ENCODE measurements at regions not wholly inside any gene's neighbourhood (a gene's known extent, or its start where the extent isn't known, plus 50 kb on each side); places are given as distances from the start of the nearest gene placed in this dataset.

- TF ChIP-seq CEBPB (IDR thresholded peaks at IDR 0.05) (no peak), TAF1 (IDR thresholded peaks at IDR 0.05; ENCODE audit: low read depth) (no peak), TEAD4 (IDR thresholded peaks at IDR 0.05) (no peak), CREB1 (IDR thresholded peaks at IDR 0.05; ENCODE audit: low read depth) (no peak), MAX (IDR thresholded peaks at IDR 0.05) (peak; percentile 41), NFIC (IDR thresholded peaks at IDR 0.05) (no peak), REST (IDR thresholded peaks at IDR 0.05; ENCODE audit: low read depth) (no peak)
These were observed 147.4 kb downstream of the SEC14L1 start for GRCh38 chr17:77288115-77288619.

- TF ChIP-seq FOXM1 (IDR thresholded peaks at IDR 0.05; ENCODE audit: borderline replicate concordance, low read depth): no peak
- no peak for TF ChIP-seq TEAD4 (IDR thresholded peaks at IDR 0.05)
- no peak for TF ChIP-seq ZBTB7A (IDR thresholded peaks at IDR 0.05; ENCODE audit: low read depth)
These were observed 151.0 kb downstream of the SEC14L1 start for GRCh38 chr17:77291591-77292386.

GRCh38 chr17:77294761-77295160 lies 154.0 kb downstream of the SEC14L1 start:
- TF ChIP-seq NFIC (IDR thresholded peaks at IDR 0.05) (no peak), REST (IDR thresholded peaks at IDR 0.05; ENCODE audit: low read depth) (no peak), EP300 (IDR thresholded peaks at IDR 0.05; ENCODE audit: borderline replicate concordance) (no peak), EGR1 (IDR thresholded peaks at IDR 0.05) (no peak), TAF1 (IDR thresholded peaks at IDR 0.05; ENCODE audit: low read depth) (no peak), CEBPB (IDR thresholded peaks at IDR 0.05) (no peak), RAD21 (IDR thresholded peaks at IDR 0.05; ENCODE audit: low read depth) (no peak), USF1 (IDR thresholded peaks at IDR 0.05) (no peak), MAX (IDR thresholded peaks at IDR 0.05) (no peak), TEAD4 (IDR thresholded peaks at IDR 0.05) (no peak), YY1 (IDR thresholded peaks at IDR 0.05; ENCODE audit: low read depth) (no peak), ZBTB7A (IDR thresholded peaks at IDR 0.05; ENCODE audit: low read depth) (no peak), TCF12 (IDR thresholded peaks at IDR 0.05; ENCODE audit: low read depth) (no peak), FOXM1 (IDR thresholded peaks at IDR 0.05; ENCODE audit: borderline replicate concordance, low read depth) (no peak), CREB1 (IDR thresholded peaks at IDR 0.05; ENCODE audit: low read depth) (no peak)

- TF ChIP-seq EGR1 (IDR thresholded peaks at IDR 0.05) (no peak), TAF1 (IDR thresholded peaks at IDR 0.05; ENCODE audit: low read depth) (no peak), TCF12 (IDR thresholded peaks at IDR 0.05; ENCODE audit: low read depth) (no peak), NFIC (IDR thresholded peaks at IDR 0.05) (no peak), ZBTB7A (IDR thresholded peaks at IDR 0.05; ENCODE audit: low read depth) (no peak), USF1 (IDR thresholded peaks at IDR 0.05) (no peak), MAX (IDR thresholded peaks at IDR 0.05) (no peak), CEBPB (IDR thresholded peaks at IDR 0.05) (no peak), FOXM1 (IDR thresholded peaks at IDR 0.05; ENCODE audit: borderline replicate concordance, low read depth) (no peak), CREB1 (IDR thresholded peaks at IDR 0.05; ENCODE audit: low read depth) (no peak), TEAD4 (IDR thresholded peaks at IDR 0.05) (no peak), REST (IDR thresholded peaks at IDR 0.05; ENCODE audit: low read depth) (no peak)
These were observed 154.6 kb downstream of the SEC14L1 start for GRCh38 chr17:77295241-77295853.

Measured in Ishikawa (cell line).